ENCODE measurements at regions not wholly inside any gene's neighbourhood (a gene's known extent, or its start where the extent isn't known, plus 50 kb on each side); places are given as distances from the start of the nearest gene placed in this dataset.
"Not testable (repeated sequence)": the region's sequence is repeated elsewhere in the genome, so short reads cannot be mapped to it uniquely, and the experiment has no call there.

- no peak for DNase-seq (ENCODE audit: low read depth)
These were observed 77.6 kb downstream of the SETD4 start for GRCh38 chr21:35982717-35983116.

DNA sequence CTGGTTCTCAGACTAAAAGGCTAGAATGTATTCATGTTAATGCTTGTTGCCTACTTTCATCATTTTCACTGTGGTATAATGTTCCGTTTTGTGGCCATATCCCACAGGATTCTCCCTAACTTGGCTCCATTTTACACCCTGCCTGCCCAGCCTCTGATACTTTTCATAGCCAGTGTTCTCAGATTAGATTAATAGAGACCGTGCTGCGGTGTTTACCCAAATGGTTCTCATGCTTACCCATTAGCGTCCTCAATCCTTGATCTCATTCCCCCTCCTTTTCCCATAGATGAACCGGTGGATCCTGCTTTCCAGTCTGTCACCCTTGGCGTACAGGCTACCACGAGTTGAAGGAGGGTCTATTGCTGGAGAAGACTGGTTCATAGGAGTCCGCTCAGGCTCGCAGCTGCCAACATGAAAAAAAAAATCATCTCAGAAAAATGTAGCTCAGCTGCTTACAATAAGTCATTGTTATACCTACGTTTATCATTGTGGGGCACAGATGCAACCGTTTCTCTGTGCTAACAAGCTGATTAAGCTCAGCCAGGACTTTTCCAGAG is 78.7 kb downstream of the SETD4 start:
- DNase-seq (ENCODE audit: low read depth), result no peak

DNA sequence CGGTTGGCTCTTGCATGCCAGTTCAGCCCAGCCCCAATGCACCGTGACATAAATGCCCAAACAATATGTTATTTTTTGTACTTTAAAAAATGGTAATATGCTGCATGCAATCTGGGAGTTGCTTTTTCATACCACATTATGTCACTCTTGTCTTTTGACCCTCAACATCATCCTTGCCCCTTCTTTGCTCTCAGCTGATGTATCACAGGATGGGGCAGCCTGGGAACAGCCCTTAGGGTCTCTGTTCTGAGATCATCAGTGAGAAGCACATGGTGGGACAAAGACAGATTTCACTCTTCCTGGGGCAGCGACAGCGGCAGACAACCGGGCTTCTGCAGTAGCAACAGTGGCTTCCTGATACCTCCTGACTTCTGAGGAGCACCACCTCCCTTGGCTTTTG is 79.5 kb downstream of the SETD4 start:
- no peak for DNase-seq (ENCODE audit: low read depth)

DNA sequence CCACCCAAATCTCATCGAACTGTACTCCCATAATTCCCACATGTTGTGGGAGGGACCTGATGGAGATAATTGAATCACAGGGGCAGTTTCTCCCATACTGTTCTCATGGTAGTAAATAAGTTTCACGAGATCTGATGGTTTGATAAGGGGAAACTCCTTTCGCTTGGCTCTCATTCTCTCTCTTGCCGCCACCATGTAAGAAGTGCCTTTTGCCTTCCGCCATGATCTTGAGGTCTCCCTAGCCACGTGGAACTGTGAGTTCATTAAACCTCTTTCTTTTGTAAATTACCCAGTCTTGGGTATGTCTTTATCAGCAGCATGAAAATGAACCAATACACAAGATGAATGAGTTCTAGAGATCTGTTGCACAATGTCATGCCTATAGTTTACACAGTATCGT is 82.5 kb downstream of the SETD4 start:
- DNase-seq (ENCODE audit: low read depth), result not testable (repeated sequence)

- no peak for DNase-seq (ENCODE audit: low read depth)
These were observed 83.4 kb downstream of the SETD4 start for GRCh38 chr21:35976929-35977328.

GRCh38 chr21:35976481-35976880 is 83.8 kb downstream of the SETD4 start:
- no peak for DNase-seq (ENCODE audit: low read depth)

- DNase-seq (ENCODE audit: low read depth), result no peak
These were observed 85.6 kb downstream of the SETD4 start for GRCh38 chr21:35974775-35975174.

- no peak for DNase-seq (ENCODE audit: low read depth)
These were observed 88.5 kb downstream of the SETD4 start for GRCh38 chr21:35971824-35972223.

DNA sequence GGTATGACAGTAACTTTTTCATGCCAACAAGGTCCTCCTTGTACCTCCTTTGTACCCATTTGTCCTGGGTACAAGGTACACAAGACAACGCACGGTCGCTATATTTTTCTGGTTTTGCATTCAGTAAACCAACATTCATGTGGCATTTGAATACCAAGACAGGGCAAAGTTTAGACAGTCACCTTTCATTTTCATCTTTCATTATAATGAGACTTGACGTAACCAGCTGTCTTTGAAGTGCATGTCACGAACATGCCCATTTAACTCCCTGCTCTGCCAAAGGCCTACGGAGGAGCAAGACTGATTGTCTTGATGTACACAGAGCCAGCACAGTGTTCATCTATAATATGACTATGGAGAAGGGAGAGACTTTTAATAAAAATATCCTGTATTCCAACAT is 91.0 kb downstream of the SETD4 start:
- no peak for DNase-seq (ENCODE audit: low read depth)

- no peak for DNase-seq (ENCODE audit: low read depth)
These were observed 91.8 kb downstream of the SETD4 start for GRCh38 chr21:35968564-35968963.

- DNase-seq (ENCODE audit: low read depth), result no peak
These were observed 94.6 kb downstream of the SETD4 start for GRCh38 chr21:35965699-35966098.

DNA sequence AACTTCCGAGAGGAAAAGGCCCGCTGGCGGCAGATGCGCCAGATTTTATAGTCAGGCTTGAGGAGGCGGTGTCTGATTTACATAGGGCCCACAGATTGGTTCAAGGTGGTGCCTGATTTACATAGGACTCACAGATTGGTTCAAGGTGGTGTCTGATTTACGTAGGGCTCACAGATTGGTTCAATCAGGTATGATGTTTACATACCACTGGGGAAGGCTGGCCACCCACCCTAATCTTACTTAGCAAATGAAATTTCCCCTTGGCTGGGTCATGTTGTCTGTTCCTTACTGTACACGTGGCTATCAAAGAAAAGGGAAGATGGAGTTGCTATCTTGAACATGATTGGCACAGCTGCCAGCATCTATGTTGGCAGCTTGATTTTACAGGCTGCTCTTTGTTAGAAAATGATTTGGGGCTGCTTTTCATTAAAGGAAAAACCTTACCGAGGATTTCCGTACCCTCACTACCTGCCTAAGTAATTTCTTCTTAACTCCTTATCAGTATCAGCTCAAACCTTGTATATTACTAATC is 96.3 kb downstream of the SETD4 start:
- DNase-seq (ENCODE audit: low read depth), result no peak

- no peak for DNase-seq (ENCODE audit: low read depth)
These were observed 97.4 kb downstream of the SETD4 start for GRCh38 chr21:35962917-35963316.

GRCh38 chr21:35954066-35954465 is 106.3 kb downstream of the SETD4 start:
- DNase-seq (ENCODE audit: low read depth), result no peak

DNA sequence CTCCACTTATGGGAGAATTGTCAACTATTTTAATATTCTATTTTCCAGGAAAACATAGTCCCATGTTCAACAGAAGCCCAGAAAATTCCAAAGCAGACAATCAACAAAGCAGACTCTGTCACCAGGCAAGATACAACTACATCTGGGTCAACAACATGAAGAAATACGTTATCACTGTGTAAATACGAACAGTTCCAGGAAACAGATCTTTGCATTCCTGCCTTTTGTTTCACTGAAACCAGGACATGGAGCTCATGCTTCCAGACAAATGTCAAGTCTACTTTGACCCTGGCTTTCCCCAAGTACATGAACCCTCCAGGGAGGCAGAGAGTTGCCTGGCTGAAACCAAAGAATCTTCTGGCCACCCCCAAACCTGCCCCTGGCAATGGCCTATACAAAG is 106.7 kb downstream of the SETD4 start:
- DNase-seq (ENCODE audit: low read depth), result no peak

GRCh38 chr21:35952651-35953340 is 107.5 kb downstream of the SETD4 start:
- no peak for DNase-seq (ENCODE audit: low read depth)

DNA sequence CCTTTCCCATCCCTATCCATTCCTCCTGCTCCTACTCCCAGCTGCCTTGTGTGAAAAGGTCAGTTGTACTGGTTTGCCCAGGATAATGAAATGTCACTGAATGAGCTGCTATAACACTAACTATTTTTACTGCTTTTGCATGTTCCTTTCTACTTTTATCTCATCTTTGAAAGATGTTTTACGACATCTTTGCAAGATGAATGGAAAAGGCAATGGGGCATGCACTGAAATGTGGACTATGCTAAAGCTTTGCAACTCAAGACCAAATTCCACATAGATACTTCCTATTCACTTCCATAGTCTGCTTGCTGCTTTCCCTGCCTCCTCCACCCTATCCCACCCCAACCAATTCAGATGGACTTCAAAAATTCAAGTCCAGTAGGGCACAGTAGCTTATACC is 111.3 kb downstream of the SETD4 start:
- no peak for DNase-seq (ENCODE audit: low read depth)

DNA sequence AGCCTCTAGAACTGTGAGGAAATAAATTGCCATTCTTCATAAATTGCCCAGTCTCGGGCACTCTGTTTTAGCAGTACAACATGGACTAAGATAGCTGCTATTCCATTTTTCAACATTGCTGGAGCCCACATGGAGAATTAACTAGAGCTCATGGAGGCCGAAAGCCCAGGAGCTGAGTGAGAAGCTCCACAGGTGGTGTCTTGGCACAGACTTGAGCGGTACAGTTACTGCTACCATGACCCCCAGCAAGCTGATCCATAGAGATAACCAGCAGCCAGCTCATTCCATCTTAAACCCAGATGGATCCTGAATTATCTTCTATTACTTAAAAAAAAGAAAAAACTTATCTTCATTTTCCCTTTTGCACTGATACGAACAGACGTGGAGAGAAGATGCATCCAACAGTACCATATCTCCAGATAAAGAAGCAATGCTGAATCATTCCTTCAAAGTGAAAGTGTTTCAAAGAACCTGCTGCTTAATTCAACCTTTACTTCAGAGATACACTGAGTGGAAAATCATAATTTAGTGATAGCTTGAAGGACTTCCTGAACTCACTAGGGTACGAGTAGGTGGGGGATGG is 115.1 kb downstream of the SETD4 start:
- DNase-seq (ENCODE audit: low read depth), result no peak

DNA sequence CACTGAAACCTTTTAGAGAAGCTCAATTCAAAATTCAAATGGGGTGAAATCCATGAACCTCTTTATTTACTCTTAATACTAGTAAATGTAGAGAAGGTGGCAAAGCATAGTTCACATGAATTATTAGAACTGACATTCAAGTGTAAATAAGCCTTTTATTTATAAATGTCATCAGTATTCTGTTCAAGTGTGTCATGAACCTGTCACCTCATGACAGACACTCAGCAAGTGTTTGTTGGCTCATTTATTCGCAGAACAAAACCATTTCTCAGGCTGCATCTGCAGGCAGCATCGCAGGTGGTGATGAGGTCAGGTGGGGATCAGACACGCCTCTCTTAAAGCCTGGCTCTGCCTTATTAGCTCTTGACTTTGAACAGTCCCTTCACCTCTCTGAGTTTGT is 116.6 kb downstream of the SETD4 start:
- DNase-seq (ENCODE audit: low read depth), result no peak

- no peak for DNase-seq (ENCODE audit: low read depth)
These were observed 117.8 kb downstream of the SETD4 start for GRCh38 chr21:35942211-35943144.

DNA sequence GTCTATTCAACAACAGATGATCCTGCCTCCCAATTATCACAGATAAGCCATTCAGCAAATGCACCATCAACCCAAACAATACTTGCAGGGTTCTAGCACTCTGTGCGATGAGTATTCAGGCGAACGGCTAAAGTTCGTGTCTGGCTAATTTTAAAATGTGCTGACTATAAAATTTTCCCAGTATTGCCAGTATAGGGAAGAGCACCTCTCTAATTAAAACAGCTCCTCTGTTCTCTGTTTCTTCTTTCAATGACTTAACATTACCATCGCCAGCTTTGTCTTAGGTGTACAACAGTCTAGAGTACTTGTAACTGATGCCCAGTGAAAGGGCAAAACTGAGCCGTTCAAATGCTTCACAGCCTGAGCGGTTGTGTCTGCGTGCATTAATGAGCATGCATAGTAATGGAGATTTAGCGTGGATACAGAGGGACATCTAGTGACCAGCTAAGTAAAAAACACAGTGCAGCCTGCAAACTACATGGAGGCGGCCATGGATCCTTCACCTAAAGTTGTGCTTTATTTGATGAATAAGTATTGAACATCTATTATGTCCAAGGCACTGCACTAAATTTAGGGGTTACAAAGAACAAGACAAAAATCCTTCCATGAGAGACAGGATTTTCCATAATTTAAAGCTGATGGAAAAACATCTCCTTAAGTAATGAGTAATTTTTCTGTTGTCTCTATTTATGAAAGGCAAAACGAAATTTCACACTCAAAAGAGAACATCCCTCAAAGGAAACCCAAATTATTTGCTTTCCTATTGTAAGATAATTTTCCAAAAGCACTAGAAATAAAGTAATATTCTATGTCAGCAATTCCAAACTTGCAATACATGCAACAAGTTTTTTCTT is 120.0 kb downstream of the SETD4 start:
- DNase-seq (ENCODE audit: low read depth), result no peak

DNA sequence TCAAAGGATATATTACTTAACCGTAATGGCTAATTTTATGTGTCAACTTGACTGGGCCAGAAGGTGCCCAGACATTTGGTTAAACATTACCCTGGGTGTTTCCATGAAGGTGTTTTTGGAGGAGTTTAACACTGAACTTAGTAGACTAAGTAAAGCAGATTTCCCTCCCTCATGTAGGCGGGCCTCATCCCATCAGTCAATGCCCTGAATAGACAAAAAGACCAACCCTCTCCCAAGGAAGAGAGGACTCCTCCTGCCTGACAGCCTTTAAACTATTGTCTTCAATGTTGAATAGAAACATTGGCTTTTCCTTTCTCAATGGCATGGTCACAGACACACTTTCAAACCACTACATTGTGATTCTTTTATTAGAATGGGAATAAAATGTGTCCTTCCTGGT is 121.9 kb downstream of the SETD4 start:
- no peak for DNase-seq (ENCODE audit: low read depth)

All from HS-27A (cell line).